ENCODE measurements at regions not wholly inside any gene's neighbourhood (a gene's known extent, or its start where the extent isn't known, plus 50 kb on each side); places are given as distances from the start of the nearest gene placed in this dataset.

DNA sequence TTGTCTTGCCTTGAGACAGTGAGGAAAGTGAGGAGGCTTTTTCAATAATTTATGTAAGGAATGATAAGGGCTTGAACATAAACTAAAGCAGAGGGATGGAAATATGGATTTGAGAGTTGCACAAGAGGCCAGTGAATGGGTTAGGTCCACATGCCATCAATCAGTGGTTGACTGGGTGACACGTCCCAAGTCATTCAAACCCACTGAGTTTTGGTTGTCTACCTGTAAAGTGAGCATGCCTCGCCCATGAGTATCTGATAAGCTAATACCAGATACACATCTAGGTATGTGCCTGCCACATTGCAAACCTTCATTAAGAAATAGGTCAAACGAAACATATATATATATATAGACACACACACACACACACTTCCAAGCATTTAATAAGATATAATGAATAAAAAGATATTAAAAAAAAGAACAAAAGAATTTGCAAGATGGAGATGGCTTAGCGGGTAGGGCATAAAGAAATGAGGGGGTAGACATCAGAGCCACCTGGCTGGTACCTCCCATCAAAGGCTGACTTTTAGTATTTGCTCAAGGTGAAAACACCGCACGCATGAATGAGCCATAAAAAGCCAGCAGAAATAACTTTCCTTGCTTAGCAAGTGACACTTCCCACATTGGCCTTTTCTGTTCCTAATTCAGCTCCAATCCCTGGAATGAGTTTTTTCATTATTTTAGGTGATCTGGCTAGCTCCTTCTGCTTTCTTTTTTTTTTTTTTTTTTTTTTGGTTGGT is 109.1 kb upstream of the GGTLC1 start:
- TF ChIP-seq, protein P1, sequence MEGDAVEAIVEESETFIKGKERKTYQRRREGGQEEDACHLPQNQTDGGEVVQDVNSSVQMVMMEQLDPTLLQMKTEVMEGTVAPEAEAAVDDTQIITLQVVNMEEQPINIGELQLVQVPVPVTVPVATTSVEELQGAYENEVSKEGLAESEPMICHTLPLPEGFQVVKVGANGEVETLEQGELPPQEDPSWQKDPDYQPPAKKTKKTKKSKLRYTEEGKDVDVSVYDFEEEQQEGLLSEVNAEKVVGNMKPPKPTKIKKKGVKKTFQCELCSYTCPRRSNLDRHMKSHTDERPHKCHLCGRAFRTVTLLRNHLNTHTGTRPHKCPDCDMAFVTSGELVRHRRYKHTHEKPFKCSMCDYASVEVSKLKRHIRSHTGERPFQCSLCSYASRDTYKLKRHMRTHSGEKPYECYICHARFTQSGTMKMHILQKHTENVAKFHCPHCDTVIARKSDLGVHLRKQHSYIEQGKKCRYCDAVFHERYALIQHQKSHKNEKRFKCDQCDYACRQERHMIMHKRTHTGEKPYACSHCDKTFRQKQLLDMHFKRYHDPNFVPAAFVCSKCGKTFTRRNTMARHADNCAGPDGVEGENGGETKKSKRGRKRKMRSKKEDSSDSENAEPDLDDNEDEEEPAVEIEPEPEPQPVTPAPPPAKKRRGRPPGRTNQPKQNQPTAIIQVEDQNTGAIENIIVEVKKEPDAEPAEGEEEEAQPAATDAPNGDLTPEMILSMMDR (IDR thresholded peaks at IDR 0.05; ENCODE audit: insufficient read depth, low read depth, low read length), result no peak
- TF ChIP-seq EZH2 (IDR thresholded peaks at IDR 0.05; ENCODE audit: insufficient read depth, low read length), result no peak
